HG03139 (cell line): ENCODE measurements at regions not wholly inside any gene's neighbourhood (a gene's known extent, or its start where the extent isn't known, plus 50 kb on each side); places are given as distances from the start of the nearest gene placed in this dataset.

Source experiments
- ATAC-seq: cut with Tn5 transposase; IDR thresholded peaks from one replicate; pipeline ENCODE4 v1.9.1; 2021; ENCODE audit not compliant: unreplicated experiment

- ATAC-seq, result no peak
These were observed 170.5 kb downstream of the GPX5 start for GRCh38 chr6:28696167-28696566.

GRCh38 chr6:28696682-28697081 lies 171.0 kb downstream of the GPX5 start:
- no peak for ATAC-seq

DNA sequence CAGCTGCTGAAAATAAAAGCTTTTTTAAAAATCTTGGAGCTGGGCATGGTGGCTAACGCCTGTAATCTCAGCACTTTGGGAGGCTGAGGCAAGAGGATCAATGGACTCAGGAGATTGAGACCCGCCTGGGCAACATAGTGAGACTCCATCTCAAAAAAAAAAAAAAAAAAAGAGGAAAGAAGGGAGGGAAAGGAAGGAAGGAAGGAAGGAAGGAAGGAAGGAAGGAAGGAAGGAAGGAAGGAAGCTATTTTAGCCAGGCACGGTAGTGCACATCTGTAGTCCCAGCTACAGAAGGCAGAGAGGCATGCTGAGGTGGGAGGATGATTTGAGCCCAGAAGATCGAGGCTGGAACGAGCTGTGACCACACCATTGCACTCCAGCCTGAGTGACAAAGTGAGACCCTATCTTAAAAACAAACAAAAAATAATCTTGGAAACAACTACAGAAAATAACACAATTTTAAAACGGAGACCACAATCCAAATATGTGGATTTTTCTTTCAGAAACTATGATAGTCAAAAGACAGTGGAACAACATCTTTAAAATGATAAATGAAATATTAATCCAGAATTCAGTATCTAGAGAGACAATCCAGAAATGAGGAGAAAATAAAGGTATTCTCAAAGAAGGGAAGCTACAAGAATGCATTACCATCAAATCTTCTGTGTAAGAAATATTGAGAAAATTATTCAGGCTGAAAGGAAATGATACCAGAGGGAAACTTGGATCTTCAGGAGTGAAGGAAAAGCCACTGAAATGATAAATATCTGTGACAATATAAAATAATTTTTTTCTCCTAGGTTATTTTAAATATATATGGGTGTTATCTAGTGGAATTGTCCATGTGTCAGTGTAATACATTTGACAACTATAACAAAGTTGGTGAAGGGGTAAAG lies 182.0 kb downstream of the GPX5 start:
- no peak for ATAC-seq

DNA sequence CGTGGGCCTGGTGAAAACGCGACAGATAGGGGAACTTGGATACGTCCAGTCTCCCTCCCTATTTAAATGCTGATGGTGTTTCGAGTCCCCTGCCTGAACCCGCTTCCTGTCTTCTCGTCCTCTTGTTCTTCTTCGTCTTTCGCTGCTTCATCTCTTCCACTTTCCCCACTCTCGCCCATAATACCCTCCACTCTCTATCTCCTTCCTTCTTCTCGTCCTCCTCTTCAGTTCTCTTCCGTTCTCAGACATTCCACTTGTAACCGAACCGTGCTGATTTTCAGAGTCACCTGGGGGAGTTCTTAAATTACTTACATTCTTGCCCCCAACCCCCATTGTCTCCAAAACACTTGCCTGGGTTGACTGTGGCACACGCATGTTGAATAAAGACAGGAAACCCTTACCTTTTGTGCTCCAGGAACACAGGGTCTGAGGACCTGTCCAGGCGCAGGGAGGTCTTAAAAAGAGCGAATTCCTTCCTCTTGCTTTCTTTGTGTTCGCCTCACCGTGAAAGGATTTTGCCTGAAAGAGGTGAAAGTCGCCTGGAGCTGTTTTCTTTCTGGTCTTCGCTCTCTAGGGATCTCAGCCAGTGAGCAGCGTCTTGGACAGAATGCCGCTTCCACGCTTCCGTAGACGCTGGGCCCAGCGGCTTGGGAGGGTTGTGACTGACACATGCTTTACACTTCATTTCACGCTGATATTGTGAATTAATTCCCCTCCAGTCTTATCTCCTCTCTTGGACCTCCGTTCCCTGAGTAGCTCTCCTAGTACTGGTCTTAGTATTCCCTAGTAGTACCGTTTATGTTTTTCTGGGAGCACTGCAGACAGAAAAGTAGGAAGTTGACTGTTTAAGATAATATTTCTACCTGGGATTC lies 184.0 kb downstream of the GPX5 start:
- ATAC-seq, result no peak

DNA sequence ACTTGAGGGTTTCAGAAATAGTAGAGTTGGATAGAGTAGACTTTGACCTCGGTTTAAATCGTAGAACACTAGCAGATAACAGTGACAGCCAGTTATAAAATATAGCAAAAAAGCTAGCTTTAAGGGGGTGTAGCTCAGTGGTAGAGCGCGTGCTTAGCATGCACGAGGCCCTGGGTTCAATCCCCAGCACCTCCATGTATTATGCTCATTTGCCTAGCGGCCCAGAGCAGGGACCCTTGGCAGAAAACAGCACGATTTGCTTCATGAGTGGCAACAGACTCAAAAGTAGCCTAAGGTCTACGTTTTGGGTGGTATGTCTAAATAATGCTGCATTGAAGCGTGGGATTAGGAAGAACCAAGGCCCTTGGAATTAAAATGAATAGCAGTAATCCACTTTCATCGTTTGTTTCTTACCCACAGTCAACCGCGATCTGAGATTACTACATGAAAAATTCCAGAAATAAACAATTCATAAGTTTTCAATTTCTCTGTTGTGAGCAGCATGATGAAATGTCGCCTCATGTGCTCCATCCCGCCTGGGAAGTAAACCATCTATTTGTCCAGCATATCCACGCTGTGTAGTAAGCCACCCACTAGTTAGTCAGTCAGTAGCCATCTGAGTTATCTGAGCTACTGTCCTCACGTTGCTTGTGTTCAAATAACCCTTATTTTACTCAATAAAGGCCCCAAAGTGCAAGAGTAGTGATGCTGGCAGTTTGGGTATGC lies 184.9 kb downstream of the GPX5 start:
- no peak for ATAC-seq

DNA sequence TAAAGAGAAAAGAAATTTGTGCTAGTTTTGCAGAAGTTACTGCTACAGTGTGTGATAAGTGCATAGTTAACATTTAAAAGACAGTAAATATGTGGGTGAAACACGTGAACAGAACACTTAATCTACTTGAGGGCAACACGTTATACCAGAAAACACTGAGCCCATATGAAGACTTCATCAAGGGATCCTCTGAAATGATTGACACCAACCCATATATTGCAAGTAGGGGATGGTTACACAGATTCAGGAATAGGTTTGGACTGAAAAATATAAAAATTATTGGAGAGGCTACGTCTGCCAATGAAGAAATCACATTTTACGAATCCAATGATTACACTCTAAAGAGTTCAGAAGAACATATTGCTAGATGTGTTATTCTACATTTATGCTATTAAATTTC lies 185.6 kb downstream of the GPX5 start:
- no peak for ATAC-seq

- ATAC-seq, result no peak
These were observed 186.2 kb downstream of the GPX5 start for GRCh38 chr6:28711788-28712341.

- no peak for ATAC-seq
These were observed 187.3 kb downstream of the GPX5 start for GRCh38 chr6:28712982-28713381.

DNA sequence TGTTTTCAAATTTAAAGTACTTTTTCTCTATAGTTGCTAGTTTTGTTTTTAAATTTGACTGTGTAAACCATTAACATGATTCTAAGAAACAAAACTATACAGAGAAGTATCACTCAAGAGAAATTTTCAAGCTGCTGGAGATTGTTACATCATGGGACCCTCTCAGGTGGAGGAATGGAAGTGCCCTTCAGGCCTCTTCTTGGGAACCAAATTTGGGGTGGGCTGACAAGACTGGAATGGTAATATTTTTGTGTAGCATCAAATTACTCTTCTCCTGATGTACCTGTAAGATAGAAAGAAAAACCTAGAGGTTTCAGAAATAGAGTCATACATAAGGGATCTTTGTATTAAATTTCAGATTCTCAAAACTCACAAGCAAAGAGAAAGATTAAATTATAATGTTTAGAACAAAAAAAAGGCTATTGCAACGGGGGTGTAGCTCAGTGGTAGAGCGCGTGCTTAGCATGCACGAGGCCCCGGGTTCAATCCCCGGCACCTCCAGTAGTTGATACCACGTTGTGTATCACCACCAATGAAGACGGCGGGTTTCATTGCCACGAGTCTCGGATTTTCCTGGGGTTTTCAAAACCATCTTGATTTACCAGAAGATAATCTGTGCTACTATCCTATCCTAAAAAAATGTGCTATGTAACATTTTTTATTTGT lies 193.7 kb downstream of the GPX5 start:
- no peak for ATAC-seq

GRCh38 chr6:28720357-28721231 lies 194.9 kb downstream of the GPX5 start:
- no peak for ATAC-seq

- no peak for ATAC-seq
These were observed 195.7 kb downstream of the GPX5 start for GRCh38 chr6:28721372-28721771.

GRCh38 chr6:28724395-28724794 lies 198.7 kb downstream of the GPX5 start:
- no peak for ATAC-seq

GRCh38 chr6:28725274-28725809 lies 198.4 kb downstream of the TRIM27 start:
- ATAC-seq, result no peak

DNA sequence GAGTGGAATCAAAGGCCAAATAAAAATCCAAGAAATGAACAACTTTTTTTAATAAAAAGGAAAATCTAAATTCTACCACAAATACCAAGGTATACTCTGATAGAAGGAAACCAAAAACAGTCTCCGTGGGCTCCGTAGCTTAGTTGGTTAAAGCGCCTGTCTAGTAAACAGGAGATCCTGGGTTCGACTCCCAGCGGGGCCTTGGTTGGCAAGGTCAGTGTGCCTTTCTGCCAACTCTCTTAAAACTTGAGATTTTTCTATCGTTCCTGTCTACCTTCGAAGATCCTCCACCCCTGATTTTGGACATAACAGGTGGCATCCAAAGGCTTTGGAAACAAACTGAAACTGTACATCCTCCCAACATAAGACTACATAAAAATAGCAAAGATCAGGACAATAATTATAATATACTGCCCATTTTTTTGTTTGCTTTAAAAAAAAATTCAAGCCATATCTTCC lies 197.9 kb downstream of the TRIM27 start:
- ATAC-seq, result no peak

- no peak for ATAC-seq
These were observed 197.0 kb downstream of the TRIM27 start for GRCh38 chr6:28726569-28727309.

GRCh38 chr6:28727559-28728211 lies 196.1 kb downstream of the TRIM27 start:
- ATAC-seq, result no peak

DNA sequence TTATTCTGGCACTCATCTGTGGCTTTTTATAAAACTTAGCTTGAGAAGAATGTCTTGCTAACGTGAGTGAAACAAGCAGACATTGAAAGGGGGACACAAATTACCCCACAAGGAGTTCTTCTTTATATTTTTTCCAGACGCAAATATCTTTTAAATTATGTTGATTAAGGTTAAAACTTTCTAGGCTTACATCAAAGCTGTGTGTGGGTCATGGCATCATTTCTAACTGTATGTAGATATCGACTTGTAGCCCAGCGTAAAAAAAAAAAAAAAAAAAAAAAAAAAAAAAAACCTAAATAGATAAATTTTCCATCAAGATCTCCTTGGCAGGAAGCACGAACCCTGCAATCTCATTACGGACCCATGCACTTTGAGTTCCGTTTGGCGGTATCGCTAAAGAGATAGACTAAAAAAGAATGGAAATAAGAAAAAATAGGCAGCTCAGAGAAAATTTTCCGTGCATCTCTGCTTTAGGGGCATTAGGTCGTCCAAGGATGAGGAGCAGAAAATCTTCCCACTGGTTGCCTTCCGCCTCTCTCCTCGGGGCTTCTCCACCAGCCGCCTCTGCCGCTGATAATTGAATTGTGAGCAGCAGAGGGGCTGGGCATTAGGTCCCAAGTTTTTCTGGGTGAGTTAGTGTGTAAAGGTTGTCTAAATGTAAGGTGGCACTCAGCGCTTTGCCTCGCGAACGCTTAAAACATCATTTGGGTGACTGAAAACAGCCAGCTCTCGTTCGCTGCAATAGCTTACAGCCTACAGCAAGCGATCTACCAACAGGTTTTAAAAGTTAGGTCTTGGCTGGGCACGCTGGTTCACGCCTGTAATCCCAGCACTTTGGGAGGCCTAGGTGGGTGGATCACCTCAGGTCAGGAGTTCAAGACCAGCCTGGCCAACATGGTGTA lies 194.0 kb downstream of the TRIM27 start:
- ATAC-seq, result no peak
